HepG2 (cell line): ENCODE measurements at regions not wholly inside any gene's neighbourhood (a gene's known extent, or its start where the extent isn't known, plus 50 kb on each side); places are given as distances from the start of the nearest gene placed in this dataset.

Experiments
- ATAC-seq: fragments of 200-7000 bp; cut with Tn5 transposase; 3 replicates; pipeline ENCODE4 v1.9.1; 2020; ENCODE audit warnings: mild to moderate bottlenecking, moderate library complexity
- BruUV-seq: library from RNA; stranded (reverse); fragments of 400-500 nt; replicated peaks from 2 replicates; lab custom pipeline; 2021; lab: Mats Ljungman, UMichigan
- CTCF ChIA-PET: fragments of 300-600 bp; formaldehyde crosslinking; extraction: SDS; loops from one replicate; lab custom pipeline; 2021; ENCODE audit warnings: low total read pairs, inconsistent platforms, low intra/inter-chr PET ratio; lab: Yijun Ruan, JAX
- POLR2A ChIA-PET: fragments of 350-600 bp; sonication (Branson Sonifier 250); formaldehyde crosslinking; loops from one replicate; lab custom pipeline; 2020; ENCODE audit warnings: antibody characterized with exemption, inconsistent platforms; lab: Yijun Ruan, JAX
- DNase-seq: peaks from one replicate; pipeline ENCODE4 v3.0.0-alpha.2; 2015; ENCODE audit warnings: low spot score
- FAIRE-seq: peaks from 3 replicates; lab custom pipeline; 2011; peaks lifted over from hg19 to GRCh38; lab: Jason Lieb, UNC
- H2AFZ ChIP-seq: one replicate; pipeline ENCODE4 v1.6.1; 2011; ENCODE audit warnings: low read length, inconsistent platforms
- H3K27ac ChIP-seq: fragments of 300-600 bp; 3 replicates; pipeline ENCODE4 v1.8.0; 2011; ENCODE audit warnings: mixed run types, mild to moderate bottlenecking, mixed read lengths, low read length, inconsistent platforms; ENCODE audit not compliant: insufficient read depth; ENCODE audit errors: extremely low read length
- H3K27me3 ChIP-seq, 2 experiments: fragments of 200-600 bp in 1 of 2; 2 replicates in 1 of 2; 3 replicates in 1 of 2; pipeline versions ENCODE4 v1.6.0 to v1.8.0; 2011; ENCODE audit warnings: low read length in 2 of 2, mild to moderate bottlenecking in 2 of 2, moderate library complexity in 2 of 2, inconsistent platforms in 1 of 2; ENCODE audit not compliant: insufficient read depth in 2 of 2, control insufficient read depth in 1 of 2
- H3K36me3 ChIP-seq, 2 experiments: fragments of 200-600 bp in 1 of 2; replicated peaks in 1 of 2; 2 replicates in 1 of 2; 3 replicates in 1 of 2; pipeline versions ENCODE4 v1.5.1 to v1.8.0; 2011; ENCODE audit warnings: low read length in 2 of 2, inconsistent platforms in 1 of 2; ENCODE audit not compliant: insufficient read depth in 2 of 2, control insufficient read depth in 1 of 2
- H3K4me1 ChIP-seq: 2 replicates; pipeline ENCODE4 v1.5.1; 2012; ENCODE audit warnings: low read length, inconsistent platforms; ENCODE audit not compliant: insufficient read depth
- H3K4me2 ChIP-seq: 2 replicates; pipeline ENCODE4 v1.6.0; 2011; ENCODE audit warnings: low read depth, low read length, inconsistent platforms
- H3K4me3 ChIP-seq, 3 experiments: fragments of 200-600 bp in 1 of 3; sonication (generic), shearing (Covaris generic) in 1 of 3; replicated peaks in 1 of 3; 2 replicates each; pipeline ENCODE4 v1.5.1; 2011 to 2016; ENCODE audit warnings: low read length in 3 of 3, inconsistent platforms in 2 of 3, low read depth in 2 of 3, mild to moderate bottlenecking in 2 of 3, control low read depth in 1 of 3, mixed read lengths in 1 of 3; ENCODE audit not compliant: insufficient read depth in 1 of 3
- H3K79me2 ChIP-seq: one replicate; pipeline ENCODE4 v1.6.1; 2011; ENCODE audit warnings: low read length, inconsistent platforms; ENCODE audit not compliant: insufficient read depth
- H3K9ac ChIP-seq: 2 replicates; pipeline ENCODE4 v1.6.0; 2011; ENCODE audit warnings: mild to moderate bottlenecking, low read depth, low read length, inconsistent platforms; ENCODE audit not compliant: insufficient read depth
- H3K9me3 ChIP-seq: 2 replicates; pipeline ENCODE4 v1.5.1; 2012; ENCODE audit warnings: mild to moderate bottlenecking, low read length
- H4K20me1 ChIP-seq: 2 replicates; pipeline ENCODE4 v1.6.0; 2011; ENCODE audit warnings: inconsistent platforms, mild to moderate bottlenecking, low read length, moderate library complexity; ENCODE audit not compliant: insufficient read depth
- AGO2 ChIP-seq: fragments of 200-400 bp; formaldehyde crosslinking; optimal IDR thresholded peaks from 2 replicates; pipeline ENCODE3; 2017; ENCODE audit warnings: mild to moderate bottlenecking, low read depth, low read length, moderate library complexity
- FIP1L1 ChIP-seq: fragments of 200-400 bp; formaldehyde crosslinking; IDR thresholded peaks from 2 replicates; pipeline ENCODE4 v1.6.1; 2018; ENCODE audit warnings: low read depth, mild to moderate bottlenecking, low read length, moderate library complexity, borderline replicate concordance; ENCODE audit not compliant: insufficient read depth
- KLF11 ChIP-seq: IDR thresholded peaks from 2 replicates; pipeline ENCODE4 v1.6.1; 2016; ENCODE audit warnings: missing compliant biosample characterization
- KMT2B ChIP-seq: IDR thresholded peaks from 2 replicates; pipeline ENCODE4 v1.6.1; 2016; ENCODE audit warnings: missing genetic modification reagents, missing compliant biosample characterization
- SATB2 ChIP-seq: sonication (generic); formaldehyde crosslinking; IDR thresholded peaks from 2 replicates; pipeline ENCODE4 v1.5.0; 2020; ENCODE audit warnings: missing genetic modification reagents
- ZEB1 ChIP-seq: IDR thresholded peaks from 2 replicates; pipeline ENCODE4 v1.6.1; 2012; ENCODE audit warnings: mild to moderate bottlenecking, low read depth, inconsistent platforms; ENCODE audit not compliant: insufficient replicate concordance
- ZNF101 ChIP-seq: sonication (generic); formaldehyde crosslinking; IDR thresholded peaks from 2 replicates; pipeline ENCODE4 v1.4.0; 2020; ENCODE audit warnings: mild to moderate bottlenecking, low read depth, missing genetic modification reagents, borderline replicate concordance
- ZNF451 ChIP-seq: sonication (generic); formaldehyde crosslinking; IDR thresholded peaks from 2 replicates; pipeline ENCODE4 v1.5.0; 2020; ENCODE audit warnings: mild to moderate bottlenecking, missing genetic modification reagents
- ZNF552 ChIP-seq: sonication (generic); formaldehyde crosslinking; IDR thresholded peaks from 2 replicates; pipeline ENCODE4 v1.9.0; 2022; ENCODE audit warnings: missing genetic modification reagents, mild to moderate bottlenecking, borderline replicate concordance
- ZNF749 ChIP-seq: sonication (generic); formaldehyde crosslinking; IDR thresholded peaks from 2 replicates; pipeline ENCODE4 v1.8.0; 2022; ENCODE audit warnings: mild to moderate bottlenecking, missing genetic modification reagents, moderate library complexity, borderline replicate concordance
- ZNF766 ChIP-seq: sonication (generic); formaldehyde crosslinking; IDR thresholded peaks from 2 replicates; pipeline ENCODE4 v1.5.0; 2020; ENCODE audit warnings: missing genetic modification reagents, borderline replicate concordance
- ZNF788 ChIP-seq: sonication (generic); formaldehyde crosslinking; IDR thresholded peaks from 2 replicates; pipeline ENCODE4 v1.5.0; 2020; ENCODE audit warnings: mild to moderate bottlenecking, missing genetic modification reagents, borderline replicate concordance
- ZNF879 ChIP-seq: sonication (generic); formaldehyde crosslinking; IDR thresholded peaks from 2 replicates; pipeline ENCODE4 v1.8.1; 2023; ENCODE audit warnings: missing genetic modification reagents
- ZSCAN12 ChIP-seq: sonication (generic); formaldehyde crosslinking; IDR thresholded peaks from 2 replicates; pipeline ENCODE4 v1.9.0; 2021; ENCODE audit warnings: mild to moderate bottlenecking, missing genetic modification reagents
- WGBS: methylation state at CpG from one replicate; pipeline ENCODE4 v1.1.6; 2017; ENCODE audit warnings: low lambda C conversion rate; 5-methylcytosine and 5-hydroxymethylcytosine counted together
- in situ Hi-C: cut with HindIII; loops from 2 replicates; pipeline ENCODE4 v1.10.0; 2017; ENCODE audit warnings: low pct_unique_long_range_greater_than_20kb; ENCODE audit not compliant: extremely low pct_ligation_motif_present
- intact Hi-C: fragments of 100-400 bp; cut with micrococcal nuclease; formaldehyde crosslinking; loops from one replicate; pipeline ENCODE4 v1.10.0; 2022; ENCODE audit not compliant: unreplicated experiment
- TF ChIP-seq, protein P1 (sequence below): sonication (generic); formaldehyde crosslinking; IDR thresholded peaks from 2 replicates; pipeline ENCODE4 v1.8.0; 2022; ENCODE audit warnings: mild to moderate bottlenecking, missing genetic modification reagents; ENCODE audit not compliant: insufficient replicate concordance
- TF ChIP-seq, protein P2 (sequence below): sonication (generic); formaldehyde crosslinking; conservative IDR thresholded peaks from 2 replicates; pipeline ENCODE4 v1.8.0; 2022; ENCODE audit warnings: mild to moderate bottlenecking, moderate library complexity, missing genetic modification reagents

DNA sequence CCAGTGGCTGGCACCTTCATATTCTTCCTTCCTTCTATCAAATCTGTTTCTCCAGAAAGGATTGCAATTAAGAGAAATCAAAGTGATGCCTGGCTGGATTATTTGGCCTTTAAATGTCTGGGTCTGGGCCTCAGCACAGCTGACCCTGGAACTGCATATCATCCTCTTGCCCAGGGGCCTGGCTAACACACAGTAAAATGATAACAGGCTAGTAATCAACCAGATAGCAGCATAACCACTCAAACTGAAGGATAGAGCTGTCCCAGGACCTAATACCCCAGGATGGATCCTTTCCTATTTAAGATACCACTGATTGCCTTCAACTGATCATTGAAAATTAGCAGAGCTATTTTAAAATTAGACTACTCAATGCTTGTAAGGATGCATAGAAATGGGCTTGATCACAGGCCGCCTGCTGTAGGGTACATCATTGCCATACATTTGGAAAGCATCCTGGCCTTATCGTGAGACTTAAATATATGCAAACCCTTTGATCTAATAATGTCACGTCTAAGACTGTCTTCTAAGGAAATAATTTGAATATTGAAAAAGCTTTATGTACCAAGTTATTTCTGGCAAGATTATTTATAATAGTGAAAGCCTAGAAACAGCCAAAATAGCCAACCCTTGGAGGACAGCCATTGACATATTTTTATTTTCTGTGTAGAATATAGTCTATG, 144.0 kb upstream of the CHST15 start:
- Histone ChIP-seq H3K27ac (no peak overlapping the region), H3K4me2 (no peak overlapping the region), H3K4me1 (no peaks in the 10 kb centered on the region), H3K36me3 (no peaks in the 10 kb centered on the region), H3K9ac (no peak overlapping the region), H3K27me3 (peaks cover 1 to 12% of the 10 kb centered on the region in 2 experiments; a peak in 2 of 5 replicates), H3K9me3 (no peaks in the 10 kb centered on the region), H3K4me3 (no peak overlapping the region), H3K79me2 (no peaks in the 10 kb centered on the region), H2AFZ (no peak overlapping the region), H4K20me1 (no peaks in the 10 kb centered on the region)
- BruUV-seq, result no TSS peak
- ChIA-PET CTCF (no interaction called here), POLR2A (no interaction called here)
- intact Hi-C loops (no loop called here), in situ Hi-C loops (no loop called here)
- TF ChIP-seq ZNF552 (CRISPR knock-in tag) (no peak), SATB2 (CRISPR knock-in tag) (no peak)
- ATAC-seq (no peak), FAIRE-seq (no peak), DNase-seq (no peak)
- WGBS, result 20% methylated on average over 3 of the region's 3 CpGs

DNA sequence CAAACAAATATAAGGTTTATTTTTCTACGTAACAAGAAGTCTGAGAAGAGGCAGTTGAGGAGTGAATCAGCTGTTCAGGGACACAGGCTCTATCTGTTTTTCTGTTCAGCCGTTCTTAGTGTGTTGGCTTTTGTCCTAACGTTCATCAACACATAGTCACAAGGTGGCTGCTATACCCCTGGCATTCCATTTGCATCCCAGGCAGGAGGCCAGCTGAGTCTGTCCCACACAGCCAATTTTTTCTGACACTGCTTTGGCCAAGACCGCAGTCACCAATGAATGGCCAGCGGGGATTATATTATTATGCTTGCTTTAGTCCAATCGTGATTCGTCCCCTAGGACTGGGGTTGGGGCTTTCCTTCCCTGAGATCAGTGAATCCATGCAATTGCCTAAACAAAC, 143.4 kb upstream of the CHST15 start:
- Histone ChIP-seq H3K4me2 (no peak overlapping the region), H3K9me3 (no peaks in the 10 kb centered on the region), H3K79me2 (no peaks in the 10 kb centered on the region), H4K20me1 (no peaks in the 10 kb centered on the region), H2AFZ (no peak overlapping the region), H3K27ac (no peak overlapping the region), H3K36me3 (no peaks in the 10 kb centered on the region), H3K9ac (no peak overlapping the region), H3K4me1 (no peaks in the 10 kb centered on the region), H3K27me3 (peaks cover 1 to 12% of the 10 kb centered on the region in 2 experiments; a peak in 2 of 5 replicates), H3K4me3 (no peak overlapping the region)
- ATAC-seq (no peak), DNase-seq (no peak), FAIRE-seq (no peak)
- POLR2A ChIA-PET, result no interaction called here
- no TSS peak for BruUV-seq
- intact Hi-C loops (no loop called here), in situ Hi-C loops (no loop called here)
- 45% methylated on average over 7 of the region's 7 CpGs for WGBS
- CTCF ChIA-PET, result no interaction called here
- TF ChIP-seq ZNF766 (CRISPR knock-in tag), result no peak
- TF ChIP-seq KMT2B (CRISPR knock-in tag), result no peak
- TF ChIP-seq AGO2, result no peak
- no peak for TF ChIP-seq KLF11 (CRISPR knock-in tag)
- TF ChIP-seq, protein P1, sequence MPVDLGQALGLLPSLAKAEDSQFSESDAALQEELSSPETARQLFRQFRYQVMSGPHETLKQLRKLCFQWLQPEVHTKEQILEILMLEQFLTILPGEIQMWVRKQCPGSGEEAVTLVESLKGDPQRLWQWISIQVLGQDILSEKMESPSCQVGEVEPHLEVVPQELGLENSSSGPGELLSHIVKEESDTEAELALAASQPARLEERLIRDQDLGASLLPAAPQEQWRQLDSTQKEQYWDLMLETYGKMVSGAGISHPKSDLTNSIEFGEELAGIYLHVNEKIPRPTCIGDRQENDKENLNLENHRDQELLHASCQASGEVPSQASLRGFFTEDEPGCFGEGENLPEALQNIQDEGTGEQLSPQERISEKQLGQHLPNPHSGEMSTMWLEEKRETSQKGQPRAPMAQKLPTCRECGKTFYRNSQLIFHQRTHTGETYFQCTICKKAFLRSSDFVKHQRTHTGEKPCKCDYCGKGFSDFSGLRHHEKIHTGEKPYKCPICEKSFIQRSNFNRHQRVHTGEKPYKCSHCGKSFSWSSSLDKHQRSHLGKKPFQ (CRISPR knock-in tag), result no peak
- no peak for TF ChIP-seq ZNF879 (CRISPR knock-in tag)
- no peak for TF ChIP-seq ZEB1
- no peak for TF ChIP-seq ZNF788 (CRISPR knock-in tag)
- TF ChIP-seq ZNF749 (CRISPR knock-in tag), result no peak
- TF ChIP-seq ZSCAN12 (CRISPR knock-in tag), result no peak
- TF ChIP-seq ZNF101, result no peak
- TF ChIP-seq FIP1L1, result no peak
- TF ChIP-seq ZNF451 (CRISPR knock-in tag), result no peak
- TF ChIP-seq, protein P2, sequence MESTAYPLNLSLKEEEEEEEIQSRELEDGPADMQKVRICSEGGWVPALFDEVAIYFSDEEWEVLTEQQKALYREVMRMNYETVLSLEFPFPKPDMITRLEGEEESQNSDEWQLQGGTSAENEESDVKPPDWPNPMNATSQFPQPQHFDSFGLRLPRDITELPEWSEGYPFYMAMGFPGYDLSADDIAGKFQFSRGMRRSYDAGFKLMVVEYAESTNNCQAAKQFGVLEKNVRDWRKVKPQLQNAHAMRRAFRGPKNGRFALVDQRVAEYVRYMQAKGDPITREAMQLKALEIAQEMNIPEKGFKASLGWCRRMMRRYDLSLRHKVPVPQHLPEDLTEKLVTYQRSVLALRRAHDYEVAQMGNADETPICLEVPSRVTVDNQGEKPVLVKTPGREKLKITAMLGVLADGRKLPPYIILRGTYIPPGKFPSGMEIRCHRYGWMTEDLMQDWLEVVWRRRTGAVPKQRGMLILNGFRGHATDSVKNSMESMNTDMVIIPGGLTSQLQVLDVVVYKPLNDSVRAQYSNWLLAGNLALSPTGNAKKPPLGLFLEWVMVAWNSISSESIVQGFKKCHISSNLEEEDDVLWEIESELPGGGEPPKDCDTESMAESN (CRISPR knock-in tag), result no peak
